IMR-90 (cell line): ENCODE measurements at regions not wholly inside any gene's neighbourhood (a gene's known extent, or its start where the extent isn't known, plus 50 kb on each side); places are given as distances from the start of the nearest gene placed in this dataset.

Experiments
- BHLHE40 ChIP-seq: fragments of 150-350 bp; IDR thresholded peaks from 2 replicates; pipeline ENCODE4 v1.6.1; 2016; ENCODE audit warnings: mild to moderate bottlenecking, low read depth, low read length
- CEBPB ChIP-seq: IDR thresholded peaks from 2 replicates; pipeline ENCODE4 v1.6.1; 2012; ENCODE audit warnings: low read depth, low read length, improper control_type of control experiment
- CTCF ChIP-seq: conservative IDR thresholded peaks from 2 replicates; pipeline ENCODE4 v1.5.1; 2012; ENCODE audit warnings: mild to moderate bottlenecking, low read depth, low read length, improper control_type of control experiment
- ELK1 ChIP-seq: fragments of 150-350 bp; IDR thresholded peaks from 2 replicates; pipeline ENCODE4 v1.6.1; 2016; ENCODE audit warnings: low read depth, mild to moderate bottlenecking, low read length, moderate library complexity, borderline replicate concordance
- FOS ChIP-seq: fragments of 150-350 bp; IDR thresholded peaks from 2 replicates; pipeline ENCODE4 v1.6.1; 2016; ENCODE audit warnings: low read depth, low read length
- MAFK ChIP-seq: IDR thresholded peaks from 2 replicates; pipeline ENCODE4 v1.6.1; 2012; ENCODE audit warnings: low read depth, low read length, improper control_type of control experiment
- MXI1 ChIP-seq: IDR thresholded peaks from 2 replicates; pipeline ENCODE4 v1.6.1; 2012; ENCODE audit warnings: low read depth, mild to moderate bottlenecking, low read length, moderate library complexity, borderline replicate concordance
- POLR2A ChIP-seq: IDR thresholded peaks from 2 replicates; pipeline ENCODE4 v1.6.1; 2012; ENCODE audit warnings: mild to moderate bottlenecking, low read depth, low read length
- RAD21 ChIP-seq: IDR thresholded peaks from 2 replicates; pipeline ENCODE4 v1.6.1; 2012; ENCODE audit warnings: low read length, improper control_type of control experiment
- RCOR1 ChIP-seq: IDR thresholded peaks from 2 replicates; pipeline ENCODE4 v1.6.1; 2012; ENCODE audit warnings: mild to moderate bottlenecking, low read length, improper control_type of control experiment; ENCODE audit not compliant: insufficient replicate concordance
- RFX5 ChIP-seq: IDR thresholded peaks from 2 replicates; pipeline ENCODE4 v1.8.0; 2012; ENCODE audit warnings: low read depth, mild to moderate bottlenecking, low read length, moderate library complexity
- USF2 ChIP-seq: fragments of 150-350 bp; IDR thresholded peaks from 2 replicates; pipeline ENCODE4 v1.6.1; 2017; ENCODE audit warnings: mild to moderate bottlenecking, antibody characterized with exemption, low read length, low read depth

- TF ChIP-seq CTCF (no peak), RCOR1 (no peak), RFX5 (no peak), CEBPB (no peak), POLR2A (no peak), USF2 (no peak), ELK1 (no peak), RAD21 (no peak), BHLHE40 (no peak), MAFK (no peak), MXI1 (no peak), FOS (no peak)
Observed at GRCh38 chr5:39850291-39850690, 425.5 kb upstream of the DAB2 start.
